ENCODE measurements at regions not wholly inside any gene's neighbourhood (a gene's known extent, or its start where the extent isn't known, plus 50 kb on each side); places are given as distances from the start of the nearest gene placed in this dataset.

- TF ChIP-seq EP300 (IDR thresholded peaks at IDR 0.05; ENCODE audit: low read depth): no peak
- no peak for TF ChIP-seq POLR2AphosphoS5 (IDR thresholded peaks at IDR 0.05)
- TF ChIP-seq CTCF (IDR thresholded peaks at IDR 0.05): no peak
- no peak for TF ChIP-seq POLR2A (IDR thresholded peaks at IDR 0.05)
- H3K9me3 ChIP-seq: no peaks in the 10 kb centered on the region
- no peak for DNase-seq
- no peak overlapping the region for H3K27ac ChIP-seq
- intact Hi-C loops (cut with DNase I; ENCODE audit: low total_unique reads): no loop called here
- no peaks in the 10 kb centered on the region for H3K27me3 ChIP-seq
- H3K36me3 ChIP-seq: no peaks in the 10 kb centered on the region
- no peak overlapping the region for H3K4me3 ChIP-seq
- in situ Hi-C loops (cut with MboI; ENCODE audit: low pct_ligation_motif_present in 1 of 4, low pct_unique_long_range_greater_than_20kb in 1 of 4, low sequenced_read_pairs in 3 of 4): no loop called here
- WGBS, 2 donors (ENCODE audit: low coverage in 1 of 2): 89 to 98% methylated on average over 8 to 14 of the region's 14 CpGs
- no peaks in the 10 kb centered on the region for H3K4me1 ChIP-seq
These were observed 99.0 kb upstream of the PITRM1 start for GRCh38 chr10:3271354-3272115.

- no peaks in the 10 kb centered on the region for H3K4me1 ChIP-seq
- no peaks in the 10 kb centered on the region for H3K36me3 ChIP-seq
- no peak overlapping the region for H3K4me3 ChIP-seq
- 79 to 89% methylated on average over 9 to 18 of the region's 18 CpGs for WGBS, 2 donors (ENCODE audit: low coverage in 1 of 2)
- H3K27ac ChIP-seq: no peak overlapping the region
- no peaks in the 10 kb centered on the region for H3K9me3 ChIP-seq
- in situ Hi-C loops (cut with MboI; ENCODE audit: low pct_ligation_motif_present in 1 of 4, low pct_unique_long_range_greater_than_20kb in 1 of 4, low sequenced_read_pairs in 3 of 4): no loop called here
- intact Hi-C loops (cut with DNase I; ENCODE audit: low total_unique reads): no loop called here
- DNase-seq: no peak
- H3K27me3 ChIP-seq: no peaks in the 10 kb centered on the region
- no peak for TF ChIP-seq POLR2A (IDR thresholded peaks at IDR 0.05)
- no peak for TF ChIP-seq POLR2AphosphoS5 (IDR thresholded peaks at IDR 0.05)
- no peak for TF ChIP-seq CTCF (IDR thresholded peaks at IDR 0.05)
- TF ChIP-seq EP300 (IDR thresholded peaks at IDR 0.05; ENCODE audit: low read depth): no peak
These were observed 98.2 kb upstream of the PITRM1 start for GRCh38 chr10:3270577-3271316.

DNA sequence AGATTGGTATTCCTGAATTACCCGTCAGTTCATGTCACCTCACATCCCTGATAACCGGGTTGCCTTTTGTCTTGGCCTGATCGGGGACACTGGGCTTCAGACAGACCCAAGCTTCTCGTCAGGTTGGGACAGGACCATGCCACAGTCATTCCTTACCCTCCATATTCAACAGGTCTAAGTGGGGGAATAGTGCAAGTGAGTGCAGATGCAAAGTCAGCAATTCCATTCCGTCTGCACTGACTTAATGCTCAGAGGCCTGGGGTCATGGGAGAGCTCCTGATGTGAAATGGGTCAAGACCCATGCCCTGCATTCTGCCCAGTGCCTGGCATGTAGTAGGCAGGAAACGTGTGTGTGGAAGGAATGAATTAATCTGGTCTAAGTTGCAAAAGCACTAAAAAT, 95.4 kb upstream of the PITRM1 start:
- no peaks in the 10 kb centered on the region for H3K27me3 ChIP-seq
- H3K4me1 ChIP-seq: no peaks in the 10 kb centered on the region
- WGBS, 2 donors (ENCODE audit: low coverage in 1 of 2): 86 to 88% methylated on average over 4 to 6 of the region's 6 CpGs
- no peak for DNase-seq
- no peak overlapping the region for H3K27ac ChIP-seq
- intact Hi-C loops (cut with DNase I; ENCODE audit: low total_unique reads): no loop called here
- TF ChIP-seq CTCF (IDR thresholded peaks at IDR 0.05) (no peak), EP300 (IDR thresholded peaks at IDR 0.05; ENCODE audit: low read depth) (no peak), POLR2AphosphoS5 (IDR thresholded peaks at IDR 0.05) (no peak), POLR2A (IDR thresholded peaks at IDR 0.05) (no peak)
- no peaks in the 10 kb centered on the region for H3K9me3 ChIP-seq
- H3K36me3 ChIP-seq: no peaks in the 10 kb centered on the region
- no peak overlapping the region for H3K4me3 ChIP-seq
- in situ Hi-C loops (cut with MboI; ENCODE audit: low pct_ligation_motif_present in 1 of 4, low pct_unique_long_range_greater_than_20kb in 1 of 4, low sequenced_read_pairs in 3 of 4): no loop called here

DNA sequence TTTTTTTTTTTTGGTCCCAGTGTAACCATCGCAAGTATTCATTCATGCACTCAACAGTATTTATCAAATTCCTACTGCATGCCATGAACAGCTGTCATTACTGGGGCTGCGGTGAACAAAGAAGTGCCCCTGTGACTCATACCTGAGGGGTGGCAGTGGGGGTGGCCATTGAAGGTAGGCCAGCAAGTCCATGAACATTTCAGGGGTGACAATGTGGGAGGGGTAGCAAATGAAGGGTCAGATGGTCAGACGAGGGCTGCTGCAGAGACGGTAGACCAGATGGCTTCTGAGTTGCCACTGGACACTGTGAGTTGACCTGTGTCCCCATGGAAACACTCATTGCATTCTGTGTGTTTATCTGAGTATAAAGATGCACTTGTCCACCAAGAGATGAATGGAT, 92.5 kb upstream of the PITRM1 start:
- in situ Hi-C loops (cut with MboI; ENCODE audit: low pct_ligation_motif_present in 1 of 4, low pct_unique_long_range_greater_than_20kb in 1 of 4, low sequenced_read_pairs in 3 of 4): no loop called here
- Histone ChIP-seq H3K27ac (no peak overlapping the region), H3K27me3 (no peaks in the 10 kb centered on the region), H3K9me3 (no peaks in the 10 kb centered on the region), H3K4me3 (no peak overlapping the region), H3K36me3 (no peaks in the 10 kb centered on the region), H3K4me1 (peaks cover 0 to 5% (median 0%) of the 10 kb centered on the region in 4 donors)
- WGBS, 2 donors (ENCODE audit: low coverage in 1 of 2): 78 to 100% methylated on average over 1 to 4 of the region's 4 CpGs
- TF ChIP-seq POLR2AphosphoS5 (IDR thresholded peaks at IDR 0.05) (no peak), EP300 (IDR thresholded peaks at IDR 0.05; ENCODE audit: low read depth) (no peak), CTCF (IDR thresholded peaks at IDR 0.05) (no peak), POLR2A (IDR thresholded peaks at IDR 0.05) (no peak)
- no peak for DNase-seq
- intact Hi-C loops (cut with DNase I; ENCODE audit: low total_unique reads): no loop called here

Measured in transverse colon (tissue), 4 donors.